ENCODE measurements at regions not wholly inside any gene's neighbourhood (a gene's known extent, or its start where the extent isn't known, plus 50 kb on each side); places are given as distances from the start of the nearest gene placed in this dataset.

- no peak overlapping the region for H3K4me3 ChIP-seq (ENCODE audit: low read length)
- no peaks in the 10 kb centered on the region for H3K36me3 ChIP-seq (replicated peaks; ENCODE audit: low read depth, low read length)
- H3K79me2 ChIP-seq (ENCODE audit: low read length), result no peaks in the 10 kb centered on the region
- H3K4me2 ChIP-seq (ENCODE audit: low read length), result no peak overlapping the region
- TF ChIP-seq EZH2phosphoT487 (IDR thresholded peaks at IDR 0.05; ENCODE audit: low read depth) (no peak), CTCF (IDR thresholded peaks at IDR 0.05; ENCODE audit: low read depth, low read length) (no peak)
- H2AFZ ChIP-seq (ENCODE audit: low read depth, low read length), result no peak overlapping the region
- H3K27ac ChIP-seq (ENCODE audit: low read length), result no peak overlapping the region
- no peak overlapping the region for H3K9ac ChIP-seq (ENCODE audit: low read length)
- peaks cover 24% of the 10 kb centered on the region for H3K27me3 ChIP-seq (ENCODE audit: low read depth, low read length)
- H3K9me3 ChIP-seq (ENCODE audit: insufficient read depth, low read length), result no peaks in the 10 kb centered on the region
- H3K4me1 ChIP-seq (ENCODE audit: low read length), result peaks cover 21% of the 10 kb centered on the region
- no peaks in the 10 kb centered on the region for H4K20me1 ChIP-seq (ENCODE audit: insufficient read depth, low read length)
Observed at GRCh38 chr12:124637163-124637562, 69.8 kb upstream of the NCOR2 start.

DNA sequence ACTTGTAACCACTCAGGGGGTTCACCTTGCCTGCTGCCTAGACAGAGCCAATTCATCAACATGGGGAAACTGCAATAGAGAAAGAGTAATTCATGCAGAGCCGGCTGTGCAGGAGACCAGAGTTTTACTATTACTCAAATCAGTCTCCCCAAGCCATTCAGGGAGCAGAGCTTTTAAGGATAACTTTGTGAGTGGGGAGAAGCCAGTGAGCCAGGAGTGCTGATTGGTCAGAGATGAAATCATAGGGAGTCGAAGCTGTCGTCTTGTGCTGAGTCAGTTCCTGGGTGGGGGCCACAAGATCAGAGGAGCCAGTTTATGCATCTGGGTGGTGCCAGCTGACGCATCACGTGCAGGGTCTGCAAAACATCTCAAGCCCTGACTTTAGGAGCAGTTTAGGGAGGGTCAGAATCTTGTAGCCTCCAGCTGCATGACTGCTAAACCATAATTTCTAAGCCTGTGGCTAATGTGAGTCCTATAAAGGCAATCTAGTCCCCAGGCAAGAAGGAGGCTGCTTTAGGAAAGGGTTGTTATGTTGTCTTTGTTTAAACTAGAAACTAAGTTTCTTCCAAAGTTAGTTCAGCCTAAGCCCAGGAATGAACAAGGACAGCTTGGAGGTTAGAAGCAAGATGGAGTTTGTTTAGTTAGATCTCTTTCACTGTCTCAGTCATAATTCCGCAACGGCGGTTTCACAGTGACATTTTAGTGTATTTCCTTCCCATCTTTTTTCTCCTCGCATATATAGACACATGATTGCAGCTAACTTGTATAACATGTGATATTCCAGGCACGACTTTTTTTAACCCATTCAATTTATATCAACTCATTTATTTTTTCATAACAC is 68.9 kb upstream of the NCOR2 start:
- Histone ChIP-seq H3K4me2 (ENCODE audit: low read length) (peak overlapping the region; percentile 29), H3K4me1 (ENCODE audit: low read length) (peaks cover 21% of the 10 kb centered on the region), H3K9me3 (ENCODE audit: insufficient read depth, low read length) (no peaks in the 10 kb centered on the region), H4K20me1 (ENCODE audit: insufficient read depth, low read length) (no peaks in the 10 kb centered on the region), H3K79me2 (ENCODE audit: low read length) (no peaks in the 10 kb centered on the region), H3K36me3 (replicated peaks; ENCODE audit: low read depth, low read length) (no peaks in the 10 kb centered on the region), H3K9ac (ENCODE audit: low read length) (no peak overlapping the region), H2AFZ (ENCODE audit: low read depth, low read length) (0 out of 2 replicates have a peak overlapping the region, but pooled peaks have one; percentile 24), H3K4me3 (ENCODE audit: low read length) (0 out of 2 replicates have a peak overlapping the region, but pooled peaks have one; percentile 1), H3K27me3 (ENCODE audit: low read depth, low read length) (peaks cover 24% of the 10 kb centered on the region), H3K27ac (ENCODE audit: low read length) (no peak overlapping the region)
- no peak for TF ChIP-seq EZH2phosphoT487 (IDR thresholded peaks at IDR 0.05; ENCODE audit: low read depth)
- TF ChIP-seq CTCF (IDR thresholded peaks at IDR 0.05; ENCODE audit: low read depth, low read length), result no peak

DNA sequence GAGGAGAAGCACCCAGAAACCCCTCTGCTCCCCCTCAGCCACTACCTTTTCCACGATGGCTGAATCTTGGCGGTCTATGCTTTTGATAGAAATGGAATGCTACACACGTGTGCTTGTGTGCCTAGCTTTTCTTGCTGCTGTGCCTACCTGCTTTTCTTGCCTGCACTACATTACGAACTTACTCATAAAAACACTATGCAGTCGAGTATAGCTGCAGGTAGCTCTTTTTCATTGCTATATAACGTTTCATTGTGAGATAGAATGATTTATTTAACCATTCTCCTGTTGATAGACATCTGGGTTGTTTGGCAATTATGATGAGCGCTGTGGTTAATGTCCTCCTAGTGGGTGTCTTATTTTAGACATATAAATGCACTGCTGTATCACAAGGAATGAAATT is 67.9 kb upstream of the NCOR2 start:
- Histone ChIP-seq H3K27me3 (ENCODE audit: low read depth, low read length) (peaks cover 18% of the 10 kb centered on the region), H3K4me2 (ENCODE audit: low read length) (0 out of 2 replicates have a peak overlapping the region, but pooled peaks have one; percentile 29), H4K20me1 (ENCODE audit: insufficient read depth, low read length) (no peaks in the 10 kb centered on the region), H3K27ac (ENCODE audit: low read length) (no peak overlapping the region), H3K9ac (ENCODE audit: low read length) (no peak overlapping the region), H3K79me2 (ENCODE audit: low read length) (no peaks in the 10 kb centered on the region), H3K4me1 (ENCODE audit: low read length) (peaks cover 21% of the 10 kb centered on the region), H3K36me3 (replicated peaks; ENCODE audit: low read depth, low read length) (no peaks in the 10 kb centered on the region), H3K9me3 (ENCODE audit: insufficient read depth, low read length) (no peaks in the 10 kb centered on the region), H2AFZ (ENCODE audit: low read depth, low read length) (no peak overlapping the region), H3K4me3 (ENCODE audit: low read length) (no peak overlapping the region)
- no peak for TF ChIP-seq EZH2phosphoT487 (IDR thresholded peaks at IDR 0.05; ENCODE audit: low read depth)
- TF ChIP-seq CTCF (IDR thresholded peaks at IDR 0.05; ENCODE audit: low read depth, low read length), result no peak
